22Rv1 (cell line): ENCODE measurements at regions not wholly inside any gene's neighbourhood (a gene's known extent, or its start where the extent isn't known, plus 50 kb on each side); places are given as distances from the start of the nearest gene placed in this dataset.

Experiments used
- ZFX ChIP-seq: fragments of 450-650 bp; IDR thresholded peaks from 2 replicates; pipeline ENCODE4 v1.6.1; 2017; ENCODE audit warnings: antibody characterized with exemption, borderline replicate concordance
- TF ChIP-seq, protein P1 (sequence below): fragments of 450-650 bp; IDR thresholded peaks from 2 replicates; pipeline ENCODE4 v1.5.1; 2017; ENCODE audit warnings: mild to moderate bottlenecking

DNA sequence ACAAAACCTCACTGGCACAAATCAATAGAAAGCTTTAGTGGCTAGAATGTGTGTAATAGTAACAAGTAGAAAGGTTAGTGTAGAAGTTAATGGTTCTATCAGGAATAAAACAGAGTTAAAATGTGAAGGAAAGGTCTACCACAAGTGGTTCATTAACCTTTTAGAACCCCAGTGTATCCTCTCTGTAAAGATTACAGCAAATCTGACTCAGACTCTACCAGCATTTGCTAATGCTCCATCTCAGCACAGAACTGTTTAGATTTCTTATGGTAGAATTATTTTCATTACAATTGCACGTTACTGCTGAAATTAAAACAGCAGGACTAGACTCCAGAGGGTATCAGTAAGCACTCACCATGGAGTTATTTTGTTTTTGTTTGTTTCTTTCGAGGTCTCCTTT is 609.0 kb upstream of the LMO3 start:
- TF ChIP-seq, protein P1, sequence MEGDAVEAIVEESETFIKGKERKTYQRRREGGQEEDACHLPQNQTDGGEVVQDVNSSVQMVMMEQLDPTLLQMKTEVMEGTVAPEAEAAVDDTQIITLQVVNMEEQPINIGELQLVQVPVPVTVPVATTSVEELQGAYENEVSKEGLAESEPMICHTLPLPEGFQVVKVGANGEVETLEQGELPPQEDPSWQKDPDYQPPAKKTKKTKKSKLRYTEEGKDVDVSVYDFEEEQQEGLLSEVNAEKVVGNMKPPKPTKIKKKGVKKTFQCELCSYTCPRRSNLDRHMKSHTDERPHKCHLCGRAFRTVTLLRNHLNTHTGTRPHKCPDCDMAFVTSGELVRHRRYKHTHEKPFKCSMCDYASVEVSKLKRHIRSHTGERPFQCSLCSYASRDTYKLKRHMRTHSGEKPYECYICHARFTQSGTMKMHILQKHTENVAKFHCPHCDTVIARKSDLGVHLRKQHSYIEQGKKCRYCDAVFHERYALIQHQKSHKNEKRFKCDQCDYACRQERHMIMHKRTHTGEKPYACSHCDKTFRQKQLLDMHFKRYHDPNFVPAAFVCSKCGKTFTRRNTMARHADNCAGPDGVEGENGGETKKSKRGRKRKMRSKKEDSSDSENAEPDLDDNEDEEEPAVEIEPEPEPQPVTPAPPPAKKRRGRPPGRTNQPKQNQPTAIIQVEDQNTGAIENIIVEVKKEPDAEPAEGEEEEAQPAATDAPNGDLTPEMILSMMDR, result no peak
- TF ChIP-seq ZFX, result no peak
